ENCODE measurements at regions not wholly inside any gene's neighbourhood (a gene's known extent, or its start where the extent isn't known, plus 50 kb on each side); places are given as distances from the start of the nearest gene placed in this dataset.
"Not testable (repeated sequence)": the region's sequence is repeated elsewhere in the genome, so short reads cannot be mapped to it uniquely, and the experiment has no call there.

DNA sequence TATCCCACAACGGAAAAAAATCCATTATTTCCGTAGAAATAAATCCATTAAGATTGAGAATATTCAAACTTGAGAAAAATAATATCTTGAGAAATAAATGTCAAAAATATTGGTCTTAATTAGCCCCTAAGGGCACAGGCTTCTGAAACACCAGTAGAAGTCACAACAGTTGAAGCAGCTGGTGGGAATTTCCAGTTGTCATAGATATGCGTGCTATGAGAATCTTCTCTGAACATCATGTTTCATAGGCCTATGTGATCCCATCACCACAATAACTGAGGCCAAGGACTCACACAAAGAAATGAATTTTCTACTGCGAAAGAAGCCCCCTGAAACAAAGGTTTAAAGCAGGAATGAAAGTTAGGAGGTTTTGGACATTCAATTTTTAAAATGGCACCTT is 292.0 kb downstream of the DTHD1 start:
- no peaks in the 10 kb centered on the region for H3K27me3 Mint-ChIP-seq
- H3K9me3 Mint-ChIP-seq: peaks cover 7 to 19% (median 13%) of the 10 kb centered on the region in 7 donors
- no peak for DNase-seq
- no peaks in the 10 kb centered on the region for H3K36me3 Mint-ChIP-seq
- H3K4me1 Mint-ChIP-seq: no peaks in the 10 kb centered on the region
- no peak overlapping the region for H3K4me3 Mint-ChIP-seq
- no peak overlapping the region for H3K27ac Mint-ChIP-seq
- no peak for ATAC-seq (ENCODE audit: low read depth in 2 of 2)

DNA sequence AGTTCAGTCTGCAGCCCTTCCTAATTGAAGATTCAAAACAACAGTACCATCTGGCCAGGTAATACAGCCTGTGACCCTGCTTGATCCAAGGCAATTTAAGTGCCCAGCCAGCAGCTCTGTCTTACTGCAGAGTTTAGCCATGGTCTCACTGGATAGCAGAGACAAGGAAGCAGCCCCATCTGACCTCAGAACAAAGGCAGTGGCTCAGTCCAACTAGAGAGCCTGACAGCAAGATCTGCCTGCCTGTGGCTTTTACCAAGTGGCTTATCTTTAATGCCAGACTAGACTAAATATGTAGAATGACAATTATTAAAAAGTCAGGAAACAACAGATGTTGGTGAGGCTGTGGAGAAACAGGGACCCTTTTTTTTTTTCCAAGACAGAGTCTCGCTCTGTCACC is 293.4 kb downstream of the DTHD1 start:
- no peaks in the 10 kb centered on the region for H3K4me1 Mint-ChIP-seq
- H3K27ac Mint-ChIP-seq: no peak overlapping the region
- no peaks in the 10 kb centered on the region for H3K27me3 Mint-ChIP-seq
- no peak for DNase-seq
- peaks cover 7 to 19% (median 14%) of the 10 kb centered on the region in 7 donors for H3K9me3 Mint-ChIP-seq
- H3K36me3 Mint-ChIP-seq: no peaks in the 10 kb centered on the region
- H3K4me3 Mint-ChIP-seq: no peak overlapping the region
- ATAC-seq (ENCODE audit: low read depth in 2 of 2): no peak

DNA sequence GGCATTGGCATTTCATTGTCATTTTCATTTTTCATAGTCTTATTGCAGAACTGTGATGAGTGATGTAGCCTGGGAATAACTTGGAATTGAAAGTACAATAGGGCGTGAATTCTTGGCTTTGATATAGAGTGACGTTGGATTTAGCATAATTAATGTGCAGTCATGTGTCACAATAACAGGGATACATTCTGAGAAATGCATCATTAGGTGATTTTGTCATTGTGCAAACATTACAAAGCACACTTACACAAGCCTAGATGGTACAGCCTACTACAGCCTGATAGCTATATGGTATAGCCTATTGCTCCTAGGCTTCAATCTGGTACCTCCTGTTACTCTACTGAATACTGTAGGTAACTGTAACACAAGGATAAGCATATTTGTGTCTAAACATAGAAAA is 300.8 kb downstream of the DTHD1 start:
- H3K36me3 Mint-ChIP-seq: no peaks in the 10 kb centered on the region
- no peaks in the 10 kb centered on the region for H3K27me3 Mint-ChIP-seq
- H3K9me3 Mint-ChIP-seq: peaks cover 0 to 12% (median 8%) of the 10 kb centered on the region in 7 donors
- DNase-seq: no peak
- no peaks in the 10 kb centered on the region for H3K4me1 Mint-ChIP-seq
- no peak overlapping the region for H3K4me3 Mint-ChIP-seq
- H3K27ac Mint-ChIP-seq: no peak overlapping the region
- ATAC-seq (ENCODE audit: low read depth in 2 of 2): no peak

DNA sequence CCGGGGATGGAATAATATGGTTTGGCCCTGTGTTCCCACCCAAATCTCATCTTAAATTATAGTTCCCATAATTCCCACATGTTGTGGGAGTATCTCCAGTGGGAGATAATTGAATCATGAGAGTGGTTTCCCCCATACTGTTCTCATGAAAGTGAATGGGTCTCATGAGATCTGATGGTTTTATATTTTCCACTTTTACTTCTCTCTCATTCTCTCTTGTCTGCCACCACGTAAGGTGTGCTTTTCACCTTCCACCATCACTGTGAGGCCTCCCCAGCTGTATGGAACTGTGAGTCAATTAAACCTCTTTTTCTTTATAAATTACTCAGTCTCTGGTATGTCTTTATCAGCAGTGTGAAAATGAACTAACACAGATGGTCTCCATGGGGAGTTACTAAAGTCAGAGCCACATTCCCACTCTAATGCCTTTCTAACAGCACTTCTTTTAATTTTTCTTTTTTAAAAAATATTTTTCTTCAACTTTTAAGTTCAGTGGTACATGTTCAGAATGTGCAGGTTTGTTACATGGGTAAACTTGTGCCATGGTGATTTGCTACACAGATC is 306.6 kb downstream of the DTHD1 start:
- Mint-ChIP-seq H3K27me3 (no peaks in the 10 kb centered on the region), H3K4me3 (no peak overlapping the region), H3K36me3 (no peaks in the 10 kb centered on the region), H3K4me1 (no peaks in the 10 kb centered on the region), H3K9me3 (peaks cover 2 to 40% (median 14%) of the 10 kb centered on the region in 7 donors), H3K27ac (no peak overlapping the region)
- ATAC-seq (ENCODE audit: low read depth in 2 of 2): no peak
- DNase-seq: no peak

DNA sequence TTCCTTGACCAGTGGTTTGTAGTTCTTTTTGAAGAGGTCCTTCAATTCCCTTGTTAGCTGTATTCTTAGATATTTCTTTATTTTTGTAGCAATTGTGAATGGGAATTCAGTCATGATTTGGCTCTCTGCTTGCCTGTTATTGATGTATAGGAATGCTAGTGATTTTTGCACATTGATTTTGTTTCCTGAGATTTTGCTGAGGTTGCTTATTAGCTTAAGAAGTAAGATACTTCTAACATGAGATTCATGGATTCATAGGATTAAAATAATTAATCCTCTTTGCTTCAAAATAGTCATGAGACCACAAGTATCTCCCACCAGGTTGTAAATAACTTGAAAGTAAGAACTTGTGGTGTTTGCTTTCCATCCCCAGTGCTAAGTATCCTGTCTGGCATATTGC is 308.9 kb downstream of the DTHD1 start:
- Mint-ChIP-seq H3K4me3 (no peak overlapping the region), H3K9me3 (peaks cover 2 to 41% (median 13%) of the 10 kb centered on the region in 7 donors), H3K36me3 (no peaks in the 10 kb centered on the region), H3K4me1 (no peaks in the 10 kb centered on the region), H3K27ac (no peak overlapping the region), H3K27me3 (no peaks in the 10 kb centered on the region)
- DNase-seq (no peak), ATAC-seq (ENCODE audit: low read depth in 2 of 2) (no peak)

DNA sequence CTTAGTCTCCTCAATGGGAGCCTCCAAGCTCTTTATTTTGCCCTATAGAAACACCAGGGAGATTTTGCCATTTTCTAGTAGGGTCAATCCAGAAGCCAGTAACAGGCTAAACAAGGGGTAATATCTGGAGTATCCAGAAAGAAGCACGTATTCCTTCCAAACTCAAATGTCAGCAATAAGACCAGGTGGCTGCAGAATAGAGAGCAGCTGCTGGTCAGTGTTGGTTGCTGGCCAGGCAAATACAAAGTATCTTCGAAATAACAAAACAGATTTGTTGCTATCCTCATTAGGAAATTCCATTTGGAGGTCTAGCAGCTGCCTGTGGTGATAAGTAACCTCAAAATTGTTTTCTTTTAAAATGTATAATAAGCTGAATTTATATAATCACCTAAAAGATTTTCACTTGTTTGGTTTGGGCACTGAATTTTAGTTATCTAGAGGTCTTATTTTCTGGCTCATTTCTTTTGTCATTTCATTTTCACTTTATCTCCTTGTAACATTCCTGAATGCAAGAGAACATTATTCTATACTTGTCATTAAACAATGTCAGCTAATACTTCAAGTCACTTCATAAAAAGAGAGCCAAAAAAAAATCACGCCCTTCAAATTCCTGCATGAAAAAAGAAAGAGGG is 320.6 kb downstream of the DTHD1 start:
- DNase-seq: no peak
- no peak overlapping the region for H3K27ac Mint-ChIP-seq
- H3K27me3 Mint-ChIP-seq: no peaks in the 10 kb centered on the region
- H3K9me3 Mint-ChIP-seq: peaks cover 0 to 11% (median 0%) of the 10 kb centered on the region in 7 donors
- H3K4me3 Mint-ChIP-seq: no peak overlapping the region
- H3K36me3 Mint-ChIP-seq: no peaks in the 10 kb centered on the region
- no peak for ATAC-seq (ENCODE audit: low read depth in 2 of 2)
- H3K4me1 Mint-ChIP-seq: no peaks in the 10 kb centered on the region

DNA sequence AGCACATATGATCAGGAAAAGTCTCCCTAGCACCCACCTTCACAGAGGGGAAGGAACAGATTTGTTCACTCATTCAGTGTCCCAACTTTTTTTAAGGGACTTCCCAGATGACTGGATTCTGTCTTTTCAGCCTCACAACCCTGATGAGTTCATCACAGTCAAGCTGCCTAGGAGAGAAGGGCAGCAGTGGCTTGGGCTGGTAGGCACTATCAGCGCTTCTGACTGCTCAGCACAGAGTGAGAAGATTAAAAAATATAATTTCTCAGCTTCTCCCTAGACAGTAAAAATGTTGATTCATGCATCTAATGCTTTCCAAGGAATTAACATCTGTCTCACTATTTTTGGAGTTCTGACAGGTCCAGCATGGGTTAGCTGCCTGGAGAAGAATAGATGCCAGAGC is 328.2 kb downstream of the DTHD1 start:
- Mint-ChIP-seq H3K36me3 (no peaks in the 10 kb centered on the region), H3K4me1 (no peaks in the 10 kb centered on the region), H3K27ac (no peak overlapping the region), H3K27me3 (peaks cover 0 to 6% (median 0%) of the 10 kb centered on the region in 3 donors), H3K9me3 (peaks cover 6 to 41% (median 15%) of the 10 kb centered on the region in 7 donors), H3K4me3 (no peak overlapping the region)
- DNase-seq (no peak), ATAC-seq (ENCODE audit: low read depth in 2 of 2) (no peak)

DNA sequence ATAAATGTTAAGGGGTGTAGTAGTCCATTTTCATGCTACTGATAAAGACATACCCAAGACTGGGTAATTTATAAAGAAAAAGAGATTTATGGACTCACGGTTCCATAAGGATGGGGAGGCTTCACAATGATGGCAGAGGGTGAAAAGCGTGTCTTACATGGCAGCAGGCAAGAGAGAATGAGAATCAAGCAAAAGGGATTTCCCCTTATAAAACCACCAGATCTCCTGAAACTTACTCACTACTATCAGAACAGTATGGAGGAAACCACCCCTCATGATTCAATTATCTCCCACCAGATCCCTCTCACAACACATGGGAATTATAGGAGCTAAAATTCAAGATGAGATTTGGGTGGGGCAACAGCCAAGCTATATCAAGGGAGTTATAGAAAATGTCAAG is 329.2 kb downstream of the DTHD1 start:
- Mint-ChIP-seq H3K4me3 (no peak overlapping the region), H3K4me1 (no peaks in the 10 kb centered on the region), H3K36me3 (no peaks in the 10 kb centered on the region), H3K27me3 (peaks cover 0 to 6% (median 0%) of the 10 kb centered on the region in 3 donors), H3K27ac (no peak overlapping the region), H3K9me3 (peaks cover 8 to 34% (median 15%) of the 10 kb centered on the region in 7 donors)
- DNase-seq (no peak), ATAC-seq (ENCODE audit: low read depth in 2 of 2) (no peak)

DNA sequence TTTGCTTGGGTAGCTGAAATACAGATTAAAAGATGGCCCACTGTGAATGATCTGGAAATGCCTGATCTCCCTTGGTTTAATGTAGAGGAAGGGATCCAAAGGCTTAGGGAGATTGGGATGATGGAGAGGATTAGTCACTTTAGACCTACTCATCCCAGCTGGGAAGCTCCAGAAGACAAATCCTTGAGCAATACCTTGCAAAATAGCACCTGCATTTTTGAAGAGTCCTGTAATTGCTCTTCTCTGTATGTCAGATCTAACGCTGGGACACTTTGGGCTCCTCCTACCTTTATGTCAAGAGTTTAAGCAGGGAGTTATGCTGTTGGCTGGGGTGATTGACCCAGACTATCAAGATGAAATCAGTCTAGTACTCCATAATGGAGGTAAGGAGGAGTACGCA is 331.7 kb downstream of the DTHD1 start:
- not testable (repeated sequence) for H3K4me3 Mint-ChIP-seq; DNase-seq; H3K4me1 Mint-ChIP-seq; H3K27me3 Mint-ChIP-seq; H3K27ac Mint-ChIP-seq; H3K36me3 Mint-ChIP-seq; ATAC-seq (ENCODE audit: low read depth in 2 of 2)
- peaks cover 8 to 34% (median 16%) of the 10 kb centered on the region in 7 donors for H3K9me3 Mint-ChIP-seq

DNA sequence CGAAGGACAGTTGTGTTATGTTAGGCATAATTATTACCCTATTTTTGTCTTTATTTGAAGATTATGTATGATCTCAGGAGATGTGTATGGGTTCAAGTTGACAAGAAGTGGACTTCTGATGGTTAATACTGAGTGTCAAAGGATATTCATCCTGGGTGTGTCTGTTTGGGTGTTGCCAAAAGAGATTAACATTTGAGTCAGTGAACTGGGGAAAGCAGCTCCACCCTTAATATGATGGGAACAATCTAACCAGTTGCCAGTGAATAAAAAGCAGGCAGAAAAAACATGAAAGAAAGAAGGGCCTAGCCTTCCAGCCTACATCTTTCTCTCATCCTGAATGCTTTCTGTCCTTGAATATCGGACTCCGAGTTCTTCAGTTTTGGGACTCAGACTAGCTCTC is 332.6 kb downstream of the DTHD1 start:
- Mint-ChIP-seq H3K9me3 (peaks cover 8 to 34% (median 16%) of the 10 kb centered on the region in 7 donors), H3K4me3 (no peak overlapping the region)

DNA sequence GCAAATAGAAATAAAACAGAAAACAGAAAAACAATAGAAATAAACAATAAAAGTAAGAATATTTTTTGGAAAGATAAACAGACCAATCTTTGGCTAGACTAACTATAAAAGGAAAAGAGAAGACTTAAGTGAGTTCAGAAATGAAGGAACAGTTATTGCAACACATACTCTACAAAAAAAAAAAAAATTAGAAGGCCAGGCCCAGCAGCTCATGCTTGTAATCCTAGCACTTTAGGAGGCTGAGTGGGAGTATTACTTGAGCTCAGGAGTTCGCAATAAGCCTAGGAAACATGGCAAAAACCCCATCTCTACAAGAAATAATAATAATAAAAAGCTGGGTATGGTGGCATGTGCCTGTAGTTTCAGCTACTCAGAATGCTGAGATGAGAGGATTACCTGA is 336.7 kb downstream of the DTHD1 start:
- H3K36me3 Mint-ChIP-seq: no peaks in the 10 kb centered on the region
- H3K9me3 Mint-ChIP-seq: peaks cover 0 to 7% (median 2%) of the 10 kb centered on the region in 7 donors
- no peak for ATAC-seq (ENCODE audit: low read depth in 2 of 2)
- H3K4me1 Mint-ChIP-seq: no peaks in the 10 kb centered on the region
- no peak for DNase-seq
- no peak overlapping the region for H3K4me3 Mint-ChIP-seq
- no peak overlapping the region for H3K27ac Mint-ChIP-seq
- H3K27me3 Mint-ChIP-seq: no peaks in the 10 kb centered on the region

More for the DNA sequence above, 332.6 kb downstream of the DTHD1 start:
- Mint-ChIP-seq H3K27ac (no peak overlapping the region), H3K4me1 (no peaks in the 10 kb centered on the region), H3K36me3 (no peaks in the 10 kb centered on the region), H3K27me3 (peaks cover 0 to 6% (median 0%) of the 10 kb centered on the region in 3 donors)
- no peak for ATAC-seq (ENCODE audit: low read depth in 2 of 2)
- DNase-seq: no peak

DNA sequence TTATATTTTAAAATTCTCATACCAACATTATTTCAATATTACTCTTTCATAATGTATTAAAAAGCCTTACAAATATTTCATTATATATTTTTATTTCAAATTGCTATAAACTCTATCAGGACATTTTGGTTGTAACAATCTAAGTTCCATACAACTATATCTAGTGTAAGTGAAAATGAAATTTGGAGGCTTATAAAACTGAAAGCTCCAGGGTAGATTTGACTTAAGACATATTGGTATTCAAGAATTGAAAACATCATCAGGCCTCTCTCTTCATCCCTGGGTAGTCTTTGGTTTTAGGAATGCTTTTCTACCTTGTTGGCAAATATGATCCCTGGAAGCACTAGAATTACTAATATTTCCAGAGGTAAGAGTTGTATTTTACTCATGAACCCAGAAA is 342.6 kb downstream of the DTHD1 start:
- peaks cover 0 to 9% (median 3%) of the 10 kb centered on the region in 7 donors for H3K9me3 Mint-ChIP-seq
- H3K36me3 Mint-ChIP-seq: no peaks in the 10 kb centered on the region
- no peak for DNase-seq
- H3K27me3 Mint-ChIP-seq: no peaks in the 10 kb centered on the region
- H3K4me3 Mint-ChIP-seq: no peak overlapping the region
- H3K27ac Mint-ChIP-seq: no peak overlapping the region
- H3K4me1 Mint-ChIP-seq: no peaks in the 10 kb centered on the region
- no peak for ATAC-seq (ENCODE audit: low read depth in 2 of 2)

DNA sequence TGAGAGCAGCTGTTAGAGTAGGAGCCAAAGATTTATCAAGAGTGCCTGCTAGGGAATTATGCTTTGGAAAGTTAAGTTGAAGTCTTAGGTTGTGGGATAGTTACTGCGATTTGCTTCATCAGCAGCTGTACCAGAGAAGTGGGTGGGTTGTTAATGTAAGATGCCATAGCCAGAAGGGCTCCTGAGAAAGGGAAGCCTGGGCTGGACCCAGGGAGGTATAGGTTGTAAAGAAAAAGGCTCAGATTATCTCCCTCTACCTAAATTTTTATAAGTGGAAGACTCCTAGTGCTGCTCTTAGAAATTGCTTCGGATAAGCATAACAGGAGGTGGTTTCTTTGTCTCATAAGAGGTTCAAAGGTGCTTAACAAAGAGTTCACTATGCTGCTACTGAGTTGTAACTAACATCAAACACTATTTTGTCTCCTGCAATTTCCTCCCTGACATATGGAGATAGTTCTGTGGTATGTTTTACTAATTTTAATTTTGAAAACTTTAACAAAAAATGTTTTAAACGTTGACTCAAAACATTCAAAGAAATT is 356.9 kb downstream of the DTHD1 start:
- DNase-seq (no peak), ATAC-seq (ENCODE audit: low read depth in 2 of 2) (no peak)
- H3K27ac Mint-ChIP-seq: no peak overlapping the region
- H3K4me3 Mint-ChIP-seq: no peak overlapping the region
- H3K36me3 Mint-ChIP-seq: no peaks in the 10 kb centered on the region
- H3K27me3 Mint-ChIP-seq: no peaks in the 10 kb centered on the region
- no peaks in the 10 kb centered on the region for H3K9me3 Mint-ChIP-seq
- H3K4me1 Mint-ChIP-seq: no peaks in the 10 kb centered on the region

DNA sequence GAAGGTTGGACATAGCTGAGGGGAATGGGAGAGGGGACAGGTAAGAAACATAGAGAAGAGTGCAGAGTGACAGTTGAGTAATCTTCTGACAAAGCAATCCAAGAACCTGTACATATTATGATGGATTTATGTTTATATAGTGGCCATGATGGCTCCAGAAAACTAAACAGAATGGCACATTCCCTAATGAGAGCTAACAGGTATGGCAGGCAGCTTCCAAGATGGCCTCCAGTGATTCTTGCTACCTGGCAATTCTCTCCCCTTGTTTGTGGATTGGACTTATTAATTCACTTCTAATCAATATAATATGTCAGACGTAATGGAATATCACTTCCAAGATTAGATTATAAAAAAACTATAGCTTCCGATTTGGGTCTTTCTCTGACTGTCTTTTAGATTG is 359.5 kb downstream of the DTHD1 start:
- H3K27ac Mint-ChIP-seq: no peak overlapping the region
- H3K36me3 Mint-ChIP-seq: no peaks in the 10 kb centered on the region
- no peaks in the 10 kb centered on the region for H3K4me1 Mint-ChIP-seq
- no peak for ATAC-seq (ENCODE audit: low read depth in 2 of 2)
- no peaks in the 10 kb centered on the region for H3K27me3 Mint-ChIP-seq
- no peak for DNase-seq
- H3K4me3 Mint-ChIP-seq: no peak overlapping the region
- no peaks in the 10 kb centered on the region for H3K9me3 Mint-ChIP-seq
